Activated T-cell treated with anti-CD3 and anti-CD28 coated beads for 1 hour (primary cell): ENCODE measurements at regions not wholly inside any gene's neighbourhood (a gene's known extent, or its start where the extent isn't known, plus 50 kb on each side); places are given as distances from the start of the nearest gene placed in this dataset.
"Not testable (repeated sequence)": the region's sequence is repeated elsewhere in the genome, so short reads cannot be mapped to it uniquely, and the experiment has no call there.

Source experiments
- DNase-seq: peaks from one replicate; pipeline ENCODE4 v3.0.0-alpha.2; 2020; ENCODE audit warnings: low read depth

- DNase-seq: no peak
Observed at GRCh38 chr3:34504366-34504765, 705.9 kb downstream of the PDCD6IP start.

GRCh38 chr3:34504775-34505174 is 706.3 kb downstream of the PDCD6IP start:
- no peak for DNase-seq

- DNase-seq: no peak
Observed at GRCh38 chr3:34508732-34509131, 710.3 kb downstream of the PDCD6IP start.

DNA sequence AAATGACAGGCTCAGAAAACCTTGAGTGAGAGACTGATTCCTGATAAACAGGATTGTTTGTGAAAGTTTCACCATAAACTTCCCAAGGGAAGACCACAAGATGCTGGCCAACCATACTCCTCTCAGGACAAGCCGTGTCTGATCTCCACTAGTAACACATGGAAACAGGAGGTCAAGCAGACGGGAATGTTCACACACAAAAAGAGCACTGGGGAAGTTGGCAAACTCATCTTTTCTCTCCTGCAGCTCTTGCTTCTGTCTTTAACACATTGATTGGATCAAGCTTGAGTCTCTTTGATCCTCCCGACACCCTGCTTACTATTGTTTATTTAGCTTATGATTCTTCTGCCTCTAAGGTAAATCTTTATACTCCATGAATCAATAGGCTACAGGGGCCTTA is 713.5 kb downstream of the PDCD6IP start:
- DNase-seq: no peak

DNA sequence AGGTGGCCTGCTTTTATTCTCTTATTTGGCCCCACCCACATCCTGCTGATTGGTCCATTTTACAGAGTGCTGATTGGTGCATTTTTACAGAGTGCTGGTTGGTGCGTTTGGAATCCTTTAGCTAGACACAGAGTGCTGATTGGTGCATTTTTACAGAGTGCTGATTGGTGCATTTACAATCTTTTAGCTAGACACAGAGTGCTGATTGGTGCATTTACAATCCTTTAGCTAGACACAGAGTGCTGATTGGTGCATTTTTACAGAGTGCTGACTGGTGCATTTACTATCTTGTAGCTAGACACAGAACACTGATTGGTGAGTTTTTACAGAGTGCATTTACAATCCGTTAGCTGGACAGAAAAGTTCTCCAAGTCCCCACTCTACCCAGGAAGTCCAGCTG is 720.6 kb downstream of the PDCD6IP start:
- not testable (repeated sequence) for DNase-seq

- no peak for DNase-seq
Observed at GRCh38 chr3:34531156-34531555, 732.7 kb downstream of the PDCD6IP start.

GRCh38 chr3:34533451-34533850 is 735.0 kb downstream of the PDCD6IP start:
- no peak for DNase-seq

DNA sequence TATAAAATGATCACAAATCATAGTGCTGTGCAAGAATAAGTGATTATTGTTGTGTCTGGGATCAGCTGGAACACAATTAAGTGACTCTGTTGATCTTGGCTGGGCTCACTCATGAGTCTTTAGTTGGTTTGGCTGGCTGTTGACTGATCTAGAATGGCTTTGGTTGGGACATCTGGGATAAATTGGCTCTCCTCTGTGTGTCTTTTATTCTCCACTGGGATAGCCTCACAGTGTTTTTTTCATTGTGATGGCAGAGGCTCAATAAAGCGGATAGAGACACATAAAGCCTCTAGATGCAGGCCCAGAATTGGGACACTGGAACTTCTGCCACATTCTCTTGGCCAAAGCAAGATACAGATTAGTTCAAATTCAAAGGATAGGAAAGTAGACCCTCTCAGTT is 735.6 kb downstream of the PDCD6IP start:
- DNase-seq: no peak

- DNase-seq: no peak
Observed at GRCh38 chr3:34544136-34544535, 745.7 kb downstream of the PDCD6IP start.

DNA sequence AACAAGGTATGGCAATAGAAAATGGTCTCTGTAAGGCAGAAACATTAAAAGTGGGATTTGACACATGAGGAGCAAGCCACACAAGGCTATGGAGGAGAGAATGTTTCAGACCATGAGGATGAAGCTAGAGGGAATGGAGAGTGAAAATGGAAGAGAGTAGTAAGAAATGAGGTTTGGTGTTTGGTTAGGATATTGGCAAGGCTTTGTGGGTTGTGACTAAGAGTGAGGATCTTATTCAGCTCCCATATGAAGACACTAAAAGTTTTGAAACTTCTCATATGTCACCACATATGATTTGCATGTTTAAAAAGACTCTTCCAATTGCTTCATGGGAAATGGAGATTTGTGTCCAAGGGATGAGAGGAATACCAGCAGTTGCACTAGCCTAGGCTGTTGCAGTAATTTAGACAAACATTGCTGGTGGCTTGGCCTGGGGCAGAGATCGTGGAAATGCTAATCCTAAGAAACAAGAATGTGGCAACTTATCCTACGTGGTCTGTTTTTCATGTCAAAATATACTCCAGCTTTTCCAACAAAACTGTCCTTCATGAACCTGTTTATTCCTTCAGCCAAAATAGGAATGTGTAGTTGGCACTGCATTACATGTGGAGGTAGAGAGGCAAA is 749.0 kb downstream of the PDCD6IP start:
- no peak for DNase-seq

GRCh38 chr3:34567266-34567665 is 768.8 kb downstream of the PDCD6IP start:
- no peak for DNase-seq

DNA sequence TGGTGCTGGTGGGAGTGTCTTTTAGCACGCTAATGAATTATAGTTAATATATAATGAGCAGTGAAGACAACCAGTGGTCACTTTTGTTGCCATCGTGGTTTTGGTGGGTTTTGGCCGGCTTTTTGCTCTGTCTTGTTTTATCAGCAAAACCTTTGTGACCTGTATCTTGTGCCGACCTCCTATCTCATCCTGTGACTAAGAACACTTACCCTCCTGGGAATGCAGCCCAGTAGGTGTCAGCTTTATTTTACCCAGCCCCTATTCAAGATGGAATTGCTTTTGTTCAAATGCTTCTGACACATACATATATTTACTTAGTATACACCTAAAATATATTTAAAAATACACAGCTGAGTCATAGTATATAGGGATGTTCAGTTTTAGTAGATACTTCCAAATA is 770.3 kb downstream of the PDCD6IP start:
- DNase-seq: no peak

DNA sequence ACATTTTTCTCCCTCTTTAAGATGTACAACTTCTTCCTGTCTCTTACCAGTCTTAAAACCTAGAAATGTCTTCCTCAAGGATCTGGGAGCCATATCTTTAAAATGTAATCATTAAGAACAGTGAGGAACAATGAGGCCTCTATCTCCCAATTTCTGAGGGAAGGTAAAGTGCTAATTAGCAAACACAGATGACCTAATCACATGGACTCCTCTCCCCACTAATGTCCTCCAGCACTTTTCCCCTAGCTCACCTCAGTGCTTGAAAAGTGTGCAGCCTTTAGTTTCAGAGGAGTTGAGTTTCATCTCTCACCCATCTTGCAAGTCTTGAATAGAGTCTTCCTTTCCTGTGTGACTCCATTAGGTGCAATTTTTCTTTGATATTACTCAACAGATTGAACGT is 771.0 kb downstream of the PDCD6IP start:
- DNase-seq: no peak

DNA sequence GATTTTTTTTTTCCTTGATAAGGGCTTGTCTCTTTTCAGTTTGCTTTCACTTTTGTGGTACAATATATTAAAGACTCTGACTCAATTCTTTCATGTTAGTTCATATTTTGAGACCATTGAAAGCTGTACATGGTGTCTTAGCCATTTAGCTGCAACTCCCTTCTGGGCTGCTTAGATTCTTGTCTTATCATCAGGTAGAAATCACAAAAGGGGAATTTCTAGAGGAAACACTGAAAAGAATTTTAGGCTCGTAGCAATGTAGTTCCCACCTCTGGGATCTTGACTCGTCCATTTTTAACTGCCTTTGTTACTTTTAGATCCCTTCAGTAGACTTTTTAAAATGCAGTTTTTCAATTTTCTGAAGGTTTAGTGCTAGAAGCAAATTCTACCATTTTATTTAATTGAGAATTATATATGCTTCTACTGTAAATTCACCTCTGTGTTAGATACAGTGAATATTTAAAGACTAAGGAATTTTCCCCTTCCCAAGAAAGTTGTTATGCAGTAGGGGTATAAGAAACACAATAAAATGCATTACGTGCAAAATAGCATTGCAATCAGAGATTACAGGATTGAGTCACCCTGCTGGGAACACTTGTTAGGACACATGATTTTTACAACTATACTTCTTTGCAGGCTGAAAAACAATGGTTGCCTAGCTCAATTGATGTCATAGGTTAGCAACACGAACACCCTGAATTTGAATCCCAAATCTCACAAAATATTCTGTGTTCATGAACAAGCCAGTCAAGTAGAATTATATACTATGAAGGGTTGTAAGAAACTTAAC is 772.7 kb downstream of the PDCD6IP start:
- DNase-seq: no peak

- DNase-seq: no peak
Observed at GRCh38 chr3:34571714-34572113, 773.3 kb downstream of the PDCD6IP start.

GRCh38 chr3:34575776-34576175 is 777.3 kb downstream of the PDCD6IP start:
- no peak for DNase-seq

GRCh38 chr3:34582055-34582454 is 783.6 kb downstream of the PDCD6IP start:
- DNase-seq: no peak

- no peak for DNase-seq
Observed at GRCh38 chr3:34583451-34583850, 785.0 kb downstream of the PDCD6IP start.

- DNase-seq: no peak
Observed at GRCh38 chr3:34584971-34585370, 786.5 kb downstream of the PDCD6IP start.

- no peak for DNase-seq
Observed at GRCh38 chr3:34599595-34599994, 801.2 kb downstream of the PDCD6IP start.

GRCh38 chr3:34619990-34620389 is 821.6 kb downstream of the PDCD6IP start:
- DNase-seq: no peak

- no peak for DNase-seq
Observed at GRCh38 chr3:34626699-34627098, 828.3 kb downstream of the PDCD6IP start.

GRCh38 chr3:34634939-34635338 is 836.5 kb downstream of the PDCD6IP start:
- no peak for DNase-seq

- no peak for DNase-seq
Observed at GRCh38 chr3:34635352-34635850, 837.0 kb downstream of the PDCD6IP start.
